ENCODE measurements at regions not wholly inside any gene's neighbourhood (a gene's known extent, or its start where the extent isn't known, plus 50 kb on each side); places are given as distances from the start of the nearest gene placed in this dataset.

DNA sequence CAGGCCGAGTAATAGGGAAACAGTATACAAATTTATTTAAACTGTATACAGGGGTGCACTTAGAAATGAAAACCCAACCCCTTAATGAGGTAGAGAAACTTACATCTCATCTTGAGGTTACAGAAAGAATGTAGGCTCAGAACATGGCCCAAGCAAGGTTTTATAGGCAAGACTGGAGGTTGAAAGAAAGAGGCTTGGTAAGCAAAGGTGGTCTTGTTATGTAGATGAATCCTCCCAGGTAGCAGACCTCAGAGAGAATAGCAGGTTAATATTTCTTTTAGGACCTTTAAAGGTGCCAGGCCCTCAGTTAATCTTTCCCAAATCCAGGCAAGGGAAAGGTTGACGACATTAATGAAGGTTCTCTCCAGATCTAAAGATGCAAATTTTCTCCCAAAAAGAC is 1466.8 kb upstream of the PRR20A start:
- TF ChIP-seq EP300 (IDR thresholded peaks at IDR 0.05), result no peak
- no peak for TF ChIP-seq POLR2A (IDR thresholded peaks at IDR 0.05)
- TF ChIP-seq, protein P1, sequence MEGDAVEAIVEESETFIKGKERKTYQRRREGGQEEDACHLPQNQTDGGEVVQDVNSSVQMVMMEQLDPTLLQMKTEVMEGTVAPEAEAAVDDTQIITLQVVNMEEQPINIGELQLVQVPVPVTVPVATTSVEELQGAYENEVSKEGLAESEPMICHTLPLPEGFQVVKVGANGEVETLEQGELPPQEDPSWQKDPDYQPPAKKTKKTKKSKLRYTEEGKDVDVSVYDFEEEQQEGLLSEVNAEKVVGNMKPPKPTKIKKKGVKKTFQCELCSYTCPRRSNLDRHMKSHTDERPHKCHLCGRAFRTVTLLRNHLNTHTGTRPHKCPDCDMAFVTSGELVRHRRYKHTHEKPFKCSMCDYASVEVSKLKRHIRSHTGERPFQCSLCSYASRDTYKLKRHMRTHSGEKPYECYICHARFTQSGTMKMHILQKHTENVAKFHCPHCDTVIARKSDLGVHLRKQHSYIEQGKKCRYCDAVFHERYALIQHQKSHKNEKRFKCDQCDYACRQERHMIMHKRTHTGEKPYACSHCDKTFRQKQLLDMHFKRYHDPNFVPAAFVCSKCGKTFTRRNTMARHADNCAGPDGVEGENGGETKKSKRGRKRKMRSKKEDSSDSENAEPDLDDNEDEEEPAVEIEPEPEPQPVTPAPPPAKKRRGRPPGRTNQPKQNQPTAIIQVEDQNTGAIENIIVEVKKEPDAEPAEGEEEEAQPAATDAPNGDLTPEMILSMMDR (IDR thresholded peaks at IDR 0.05), result no peak

All from sigmoid colon (tissue), 4 donors.